HG02870 (cell line): ENCODE measurements at regions not wholly inside any gene's neighbourhood (a gene's known extent, or its start where the extent isn't known, plus 50 kb on each side); places are given as distances from the start of the nearest gene placed in this dataset.

Experiments
- ATAC-seq: cut with Tn5 transposase; IDR thresholded peaks from one replicate; pipeline ENCODE4 v1.9.1; 2021; ENCODE audit warnings: mild to moderate bottlenecking, moderate library complexity; ENCODE audit not compliant: unreplicated experiment

- no peak for ATAC-seq
Measured at GRCh38 chr10:8462565-8462964, 408.1 kb downstream of the GATA3 start.

- no peak for ATAC-seq
Measured at GRCh38 chr10:8463853-8464252, 409.4 kb downstream of the GATA3 start.

- ATAC-seq, result no peak
Measured at GRCh38 chr10:8468477-8468876, 414.0 kb downstream of the GATA3 start.

GRCh38 chr10:8473205-8473604 lies 418.7 kb downstream of the GATA3 start:
- ATAC-seq, result no peak

GRCh38 chr10:8477300-8477699 lies 422.8 kb downstream of the GATA3 start:
- ATAC-seq, result no peak

- no peak for ATAC-seq
Measured at GRCh38 chr10:8481718-8482504, 427.4 kb downstream of the GATA3 start.

GRCh38 chr10:8485032-8485431 lies 430.5 kb downstream of the GATA3 start:
- ATAC-seq, result no peak

GRCh38 chr10:8487346-8487745 lies 432.9 kb downstream of the GATA3 start:
- no peak for ATAC-seq

GRCh38 chr10:8489232-8489631 lies 434.7 kb downstream of the GATA3 start:
- no peak for ATAC-seq

- no peak for ATAC-seq
Measured at GRCh38 chr10:8489823-8490222, 435.3 kb downstream of the GATA3 start.

GRCh38 chr10:8498290-8498689 lies 443.8 kb downstream of the GATA3 start:
- ATAC-seq, result no peak

- ATAC-seq, result no peak
Measured at GRCh38 chr10:8498881-8499280, 444.4 kb downstream of the GATA3 start.

GRCh38 chr10:8499312-8499711 lies 444.8 kb downstream of the GATA3 start:
- no peak for ATAC-seq

GRCh38 chr10:8499752-8500390 lies 445.4 kb downstream of the GATA3 start:
- ATAC-seq, result no peak

GRCh38 chr10:8502573-8502972 lies 448.1 kb downstream of the GATA3 start:
- ATAC-seq, result no peak

- no peak for ATAC-seq
Measured at GRCh38 chr10:8504499-8504898, 450.0 kb downstream of the GATA3 start.

GRCh38 chr10:8507156-8507555 lies 452.7 kb downstream of the GATA3 start:
- ATAC-seq, result no peak

GRCh38 chr10:8508882-8509281 lies 454.4 kb downstream of the GATA3 start:
- no peak for ATAC-seq

GRCh38 chr10:8510471-8510870 lies 456.0 kb downstream of the GATA3 start:
- ATAC-seq, result no peak

GRCh38 chr10:8511026-8511425 lies 456.5 kb downstream of the GATA3 start:
- no peak for ATAC-seq

GRCh38 chr10:8513155-8514147 lies 459.0 kb downstream of the GATA3 start:
- no peak for ATAC-seq
